OCI-LY3 (cell line): ENCODE measurements at regions not wholly inside any gene's neighbourhood (a gene's known extent, or its start where the extent isn't known, plus 50 kb on each side); places are given as distances from the start of the nearest gene placed in this dataset.

ENCODE experiments used
- EZH2phosphoT487 ChIP-seq: fragments of 200-600 bp; shearing (Covaris generic); IDR thresholded peaks from 2 replicates; pipeline ENCODE4 v1.6.1; 2018; ENCODE audit warnings: antibody characterized with exemption, mixed run types, low read depth
- TF ChIP-seq, protein P1 (sequence below): fragments of 200-600, 300-600 bp; sonication (generic); IDR thresholded peaks from 2 replicates; pipeline ENCODE4 v1.5.1; 2014; ENCODE audit warnings: antibody characterized with exemption, low read length, low read depth

DNA sequence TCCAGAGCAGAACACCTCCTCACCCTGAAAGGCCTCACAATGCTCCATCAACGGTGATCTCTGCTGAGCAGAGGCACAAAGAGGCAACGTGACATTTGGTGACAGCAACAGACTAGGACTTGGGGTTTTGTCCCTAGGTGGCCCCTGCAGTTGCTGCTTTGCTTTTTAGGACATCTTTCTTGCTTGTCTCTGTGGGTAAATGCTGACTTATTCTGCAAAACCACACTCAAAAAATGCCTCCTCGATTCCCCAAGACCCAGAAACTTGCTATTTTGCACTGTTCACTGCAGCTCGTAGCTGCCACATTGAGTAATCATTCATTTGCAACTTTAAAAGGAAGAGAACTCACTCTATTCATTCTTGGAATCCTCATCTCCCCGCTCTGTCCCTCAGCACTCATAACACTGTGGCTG, 209.9 kb downstream of the LY86 start:
- TF ChIP-seq, protein P1, sequence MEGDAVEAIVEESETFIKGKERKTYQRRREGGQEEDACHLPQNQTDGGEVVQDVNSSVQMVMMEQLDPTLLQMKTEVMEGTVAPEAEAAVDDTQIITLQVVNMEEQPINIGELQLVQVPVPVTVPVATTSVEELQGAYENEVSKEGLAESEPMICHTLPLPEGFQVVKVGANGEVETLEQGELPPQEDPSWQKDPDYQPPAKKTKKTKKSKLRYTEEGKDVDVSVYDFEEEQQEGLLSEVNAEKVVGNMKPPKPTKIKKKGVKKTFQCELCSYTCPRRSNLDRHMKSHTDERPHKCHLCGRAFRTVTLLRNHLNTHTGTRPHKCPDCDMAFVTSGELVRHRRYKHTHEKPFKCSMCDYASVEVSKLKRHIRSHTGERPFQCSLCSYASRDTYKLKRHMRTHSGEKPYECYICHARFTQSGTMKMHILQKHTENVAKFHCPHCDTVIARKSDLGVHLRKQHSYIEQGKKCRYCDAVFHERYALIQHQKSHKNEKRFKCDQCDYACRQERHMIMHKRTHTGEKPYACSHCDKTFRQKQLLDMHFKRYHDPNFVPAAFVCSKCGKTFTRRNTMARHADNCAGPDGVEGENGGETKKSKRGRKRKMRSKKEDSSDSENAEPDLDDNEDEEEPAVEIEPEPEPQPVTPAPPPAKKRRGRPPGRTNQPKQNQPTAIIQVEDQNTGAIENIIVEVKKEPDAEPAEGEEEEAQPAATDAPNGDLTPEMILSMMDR: peak; percentile 16
- no peak for TF ChIP-seq EZH2phosphoT487
